ENCODE measurements at regions not wholly inside any gene's neighbourhood (a gene's known extent, or its start where the extent isn't known, plus 50 kb on each side); places are given as distances from the start of the nearest gene placed in this dataset.

- Mint-ChIP-seq H3K4me3 (ENCODE audit: unreplicated experiment) (no peak overlapping the region), H3K36me3 (ENCODE audit: low read depth, unreplicated experiment) (no peaks in the 10 kb centered on the region), H3K27me3 (ENCODE audit: low read depth, unreplicated experiment) (no peaks in the 10 kb centered on the region), H3K9me3 (ENCODE audit: unreplicated experiment) (no peaks in the 10 kb centered on the region), H3K27ac (ENCODE audit: unreplicated experiment) (no peak overlapping the region), H3K4me1 (ENCODE audit: low read depth, unreplicated experiment) (no peaks in the 10 kb centered on the region)
- no peaks in the 10 kb centered on the region for H4K20me1 ChIP-seq (ENCODE audit: insufficient read depth, low read length)
- no peak overlapping the region for H3K4me3 ChIP-seq (ENCODE audit: insufficient read depth, low read depth, low read length)
- H3K36me3 ChIP-seq (ENCODE audit: insufficient read depth, low read length) = no peaks in the 10 kb centered on the region
- H3K4me1 ChIP-seq (ENCODE audit: insufficient read depth, low read length) = peaks cover 14% of the 10 kb centered on the region
- no peaks in the 10 kb centered on the region for H3K9me3 ChIP-seq (ENCODE audit: insufficient read depth, low read depth, low read length)
- FAIRE-seq (no peak), DNase-seq (ENCODE audit: low read depth) (peak; percentile 93)
- no peak overlapping the region for H3K4me2 ChIP-seq (ENCODE audit: low read length)
- no peak overlapping the region for H2AFZ ChIP-seq (ENCODE audit: low read depth, low read length)
- TF ChIP-seq EZH2 (IDR thresholded peaks at IDR 0.05; ENCODE audit: insufficient read depth, low read length) (no peak), CTCF (IDR thresholded peaks at IDR 0.05; ENCODE audit: insufficient read depth, low read depth, low read length) (no peak)
- no peaks in the 10 kb centered on the region for H3K79me2 ChIP-seq (ENCODE audit: insufficient read depth, low read length)
- H3K9ac ChIP-seq (ENCODE audit: low read length) = no peak overlapping the region
- no peaks in the 10 kb centered on the region for H3K27me3 ChIP-seq (ENCODE audit: insufficient read depth, low read length)
- H3K27ac ChIP-seq (ENCODE audit: low read depth, low read length) = peak overlapping the region; percentile 3
These were observed 549.6 kb downstream of the HTR7 start for GRCh38 chr10:90308223-90308622.

- Mint-ChIP-seq H3K27ac (ENCODE audit: unreplicated experiment) (no peak overlapping the region), H3K4me3 (ENCODE audit: unreplicated experiment) (no peak overlapping the region), H3K36me3 (ENCODE audit: low read depth, unreplicated experiment) (no peaks in the 10 kb centered on the region), H3K4me1 (ENCODE audit: low read depth, unreplicated experiment) (peaks cover 4% of the 10 kb centered on the region), H3K27me3 (ENCODE audit: low read depth, unreplicated experiment) (no peaks in the 10 kb centered on the region), H3K9me3 (ENCODE audit: unreplicated experiment) (no peaks in the 10 kb centered on the region)
- no peaks in the 10 kb centered on the region for H3K9me3 ChIP-seq (ENCODE audit: insufficient read depth, low read depth, low read length)
- H3K4me2 ChIP-seq (ENCODE audit: low read length) = peak overlapping the region; percentile 35
- no peak for FAIRE-seq
- no peaks in the 10 kb centered on the region for H3K36me3 ChIP-seq (ENCODE audit: insufficient read depth, low read length)
- H4K20me1 ChIP-seq (ENCODE audit: insufficient read depth, low read length) = no peaks in the 10 kb centered on the region
- no peaks in the 10 kb centered on the region for H3K27me3 ChIP-seq (ENCODE audit: insufficient read depth, low read length)
- peaks cover 17% of the 10 kb centered on the region for H3K4me1 ChIP-seq (ENCODE audit: insufficient read depth, low read length)
- DNase-seq (ENCODE audit: low read depth) = peak; percentile 65
- H3K4me3 ChIP-seq (ENCODE audit: insufficient read depth, low read depth, low read length) = no peak overlapping the region
- no peak overlapping the region for H3K9ac ChIP-seq (ENCODE audit: low read length)
- H2AFZ ChIP-seq (ENCODE audit: low read depth, low read length) = no peak overlapping the region
- H3K79me2 ChIP-seq (ENCODE audit: insufficient read depth, low read length) = no peaks in the 10 kb centered on the region
- H3K27ac ChIP-seq (ENCODE audit: low read depth, low read length) = peak overlapping the region; percentile 53
- TF ChIP-seq CTCF (IDR thresholded peaks at IDR 0.05; ENCODE audit: insufficient read depth, low read depth, low read length) = no peak
- no peak for TF ChIP-seq EZH2 (IDR thresholded peaks at IDR 0.05; ENCODE audit: insufficient read depth, low read length)
These were observed 544.1 kb downstream of the HTR7 start for GRCh38 chr10:90313576-90314325.

GRCh38 chr10:90314718-90315117 is 543.1 kb downstream of the HTR7 start:
- Mint-ChIP-seq H3K4me1 (ENCODE audit: low read depth, unreplicated experiment) (peaks cover 13% of the 10 kb centered on the region), H3K9me3 (ENCODE audit: unreplicated experiment) (no peaks in the 10 kb centered on the region), H3K4me3 (ENCODE audit: unreplicated experiment) (no peak overlapping the region), H3K36me3 (ENCODE audit: low read depth, unreplicated experiment) (no peaks in the 10 kb centered on the region), H3K27me3 (ENCODE audit: low read depth, unreplicated experiment) (no peaks in the 10 kb centered on the region), H3K27ac (ENCODE audit: unreplicated experiment) (no peak overlapping the region)
- H3K79me2 ChIP-seq (ENCODE audit: insufficient read depth, low read length) = no peaks in the 10 kb centered on the region
- FAIRE-seq = no peak
- TF ChIP-seq EZH2 (IDR thresholded peaks at IDR 0.05; ENCODE audit: insufficient read depth, low read length) (no peak), CTCF (IDR thresholded peaks at IDR 0.05; ENCODE audit: insufficient read depth, low read depth, low read length) (no peak)
- no peak overlapping the region for H2AFZ ChIP-seq (ENCODE audit: low read depth, low read length)
- H3K9me3 ChIP-seq (ENCODE audit: insufficient read depth, low read depth, low read length) = no peaks in the 10 kb centered on the region
- no peaks in the 10 kb centered on the region for H4K20me1 ChIP-seq (ENCODE audit: insufficient read depth, low read length)
- H3K4me2 ChIP-seq (ENCODE audit: low read length) = peak overlapping the region; percentile 8
- no peaks in the 10 kb centered on the region for H3K27me3 ChIP-seq (ENCODE audit: insufficient read depth, low read length)
- H3K36me3 ChIP-seq (ENCODE audit: insufficient read depth, low read length) = no peaks in the 10 kb centered on the region
- peak overlapping the region; percentile 34 for H3K27ac ChIP-seq (ENCODE audit: low read depth, low read length)
- no peak overlapping the region for H3K4me3 ChIP-seq (ENCODE audit: insufficient read depth, low read depth, low read length)
- H3K4me1 ChIP-seq (ENCODE audit: insufficient read depth, low read length) = peaks cover 27% of the 10 kb centered on the region
- no peak overlapping the region for H3K9ac ChIP-seq (ENCODE audit: low read length)
- peak; percentile 21 for DNase-seq (ENCODE audit: low read depth)
